SK-N-SH treated with all-trans-retinoic acid at 6 μM for 48 hours (cell line): ENCODE measurements at regions not wholly inside any gene's neighbourhood (a gene's known extent, or its start where the extent isn't known, plus 50 kb on each side); places are given as distances from the start of the nearest gene placed in this dataset.

ENCODE experiments used
- ATAC-seq: fragments of 200-7000 bp; cut with Tn5 transposase; 3 replicates; pipeline ENCODE4 v1.9.1; 2020; ENCODE audit warnings: mild to moderate bottlenecking, moderate library complexity
- ARNTL ChIP-seq: fragments of 450-650 bp; formaldehyde crosslinking; IDR thresholded peaks from 2 replicates; pipeline ENCODE4 v1.5.0; 2020; ENCODE audit warnings: low read depth, mild to moderate bottlenecking, moderate library complexity, borderline replicate concordance
- BACH2 ChIP-seq: fragments of 250-450 bp; sonication (Bioruptor Pico); IDR thresholded peaks from 2 replicates; pipeline ENCODE4 v1.9.0; 2021; ENCODE audit warnings: mild to moderate bottlenecking, borderline replicate concordance
- CSDC2 ChIP-seq: fragments of 250-450 bp; sonication (Bioruptor Pico); IDR thresholded peaks from 2 replicates; pipeline ENCODE4 v1.5.0; 2020; ENCODE audit warnings: mild to moderate bottlenecking, moderate library complexity
- ESRRG ChIP-seq: fragments of 250-450 bp; sonication (Bioruptor Pico); IDR thresholded peaks from 2 replicates; pipeline ENCODE4 v1.6.1; 2021; ENCODE audit warnings: mild to moderate bottlenecking
- GLIS3 ChIP-seq: fragments of 250-450 bp; sonication (Bioruptor Pico); IDR thresholded peaks from 2 replicates; pipeline ENCODE4 v1.5.0; 2020; ENCODE audit warnings: mild to moderate bottlenecking, moderate library complexity
- ISL1 ChIP-seq: fragments of 250-450 bp; sonication (Bioruptor Pico); IDR thresholded peaks from 2 replicates; pipeline ENCODE4 v2.1.2; 2022; ENCODE audit warnings: mild to moderate bottlenecking, moderate library complexity
- OSR1 ChIP-seq: fragments of 250-450 bp; sonication (Bioruptor Pico); IDR thresholded peaks from 2 replicates; pipeline ENCODE4 v1.8.0; 2022; ENCODE audit warnings: moderate library complexity, mild to moderate bottlenecking, inconsistent platforms
- PPARA ChIP-seq: fragments of 250-450 bp; sonication (Bioruptor Pico); IDR thresholded peaks from 2 replicates; pipeline ENCODE4 v1.5.0; 2020; ENCODE audit warnings: mild to moderate bottlenecking, borderline replicate concordance
- RARB ChIP-seq: fragments of 250-450 bp; sonication (Bioruptor Pico); IDR thresholded peaks from 2 replicates; pipeline ENCODE4 v1.8.0; 2021; ENCODE audit warnings: mild to moderate bottlenecking, moderate library complexity
- SNAI2 ChIP-seq: fragments of 250-450 bp; sonication (Bioruptor Pico); IDR thresholded peaks from 2 replicates; pipeline ENCODE4 v1.5.0; 2020; ENCODE audit warnings: mild to moderate bottlenecking, moderate library complexity
- TCF4 ChIP-seq: fragments of 250-450 bp; sonication (Bioruptor Pico); IDR thresholded peaks from 2 replicates; pipeline ENCODE4 v1.8.0; 2021; ENCODE audit warnings: mild to moderate bottlenecking, moderate library complexity, borderline replicate concordance
- TOX ChIP-seq: fragments of 250-450 bp; sonication (Bioruptor Pico); IDR thresholded peaks from 2 replicates; pipeline ENCODE4 v1.8.0; 2021; ENCODE audit warnings: mild to moderate bottlenecking, moderate library complexity, borderline replicate concordance
- ZC3H10 ChIP-seq: fragments of 250-450 bp; sonication (Bioruptor Pico); IDR thresholded peaks from 2 replicates; pipeline ENCODE4 v1.5.1; 2021; ENCODE audit warnings: mild to moderate bottlenecking, moderate library complexity
- ZFP3 ChIP-seq: fragments of 250-450 bp; sonication (Bioruptor Pico); IDR thresholded peaks from 2 replicates; pipeline ENCODE4 v1.5.0; 2020; ENCODE audit warnings: mild to moderate bottlenecking, moderate library complexity
- ZFP30 ChIP-seq: fragments of 450-650 bp; formaldehyde crosslinking; IDR thresholded peaks from 2 replicates; pipeline ENCODE4 v1.5.0; 2022; ENCODE audit warnings: mild to moderate bottlenecking, moderate library complexity
- ZNF565 ChIP-seq: fragments of 450-650 bp; formaldehyde crosslinking; conservative IDR thresholded peaks from 2 replicates; pipeline ENCODE4 v1.5.0; 2020; ENCODE audit warnings: low read depth, mild to moderate bottlenecking, moderate library complexity
- ZNF70 ChIP-seq: fragments of 450-650 bp; formaldehyde crosslinking; IDR thresholded peaks from 2 replicates; pipeline ENCODE4 v1.5.0; 2020; ENCODE audit warnings: mild to moderate bottlenecking, moderate library complexity
- ZNF8 ChIP-seq: fragments of 450-650 bp; formaldehyde crosslinking; IDR thresholded peaks from 2 replicates; pipeline ENCODE4 v1.5.0; 2020; ENCODE audit warnings: mild to moderate bottlenecking, moderate library complexity
- TF ChIP-seq, protein P1 (sequence below): fragments of 250-450 bp; sonication (Bioruptor Pico); IDR thresholded peaks from 2 replicates; pipeline ENCODE4 v1.5.0; 2020; ENCODE audit warnings: mild to moderate bottlenecking, moderate library complexity
- TF ChIP-seq, protein P2 (sequence below): fragments of 250-450 bp; sonication (Bioruptor Pico); IDR thresholded peaks from 2 replicates; pipeline ENCODE4 v1.8.0; 2020; ENCODE audit warnings: mild to moderate bottlenecking, moderate library complexity, borderline replicate concordance
- TF ChIP-seq, protein P3 (sequence below): fragments of 250-450 bp; sonication (Bioruptor Pico); IDR thresholded peaks from 2 replicates; pipeline ENCODE4 v1.5.1; 2020; ENCODE audit warnings: low read depth, mild to moderate bottlenecking, moderate library complexity
- TF ChIP-seq, protein P4 (sequence below): fragments of 250-450 bp; sonication (Bioruptor Pico); IDR thresholded peaks from 2 replicates; pipeline ENCODE4 v1.8.0; 2021; ENCODE audit warnings: low read depth, mild to moderate bottlenecking, moderate library complexity, borderline replicate concordance
- TF ChIP-seq, protein P5 (sequence below): fragments of 250-450 bp; sonication (Bioruptor Pico); IDR thresholded peaks from 2 replicates; pipeline ENCODE4 v1.5.1; 2021; ENCODE audit warnings: mild to moderate bottlenecking, moderate library complexity

DNA sequence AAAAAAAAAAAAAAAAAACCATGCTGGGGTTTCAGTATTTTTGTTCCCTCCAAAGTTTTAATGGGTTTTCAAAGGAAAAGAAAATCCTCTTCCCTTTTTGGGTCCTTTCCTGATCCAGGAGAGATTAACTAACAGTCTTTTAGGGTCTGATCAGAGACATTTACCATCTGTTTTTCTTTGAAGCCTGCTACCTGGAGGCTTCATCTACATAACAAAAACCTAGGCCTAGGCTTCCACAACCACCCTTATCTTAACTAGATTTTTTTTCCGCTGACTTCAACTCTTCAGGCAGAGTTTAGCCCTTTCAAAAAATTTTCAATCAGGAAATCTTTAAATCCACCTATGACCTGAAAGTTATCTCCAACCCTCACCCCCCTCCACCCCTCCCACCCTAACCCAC is 154.7 kb downstream of the MBD2 start (continued):
- TF ChIP-seq ZC3H10 (CRISPR knock-in tag): no peak
- TF ChIP-seq ISL1 (CRISPR knock-in tag): no peak

DNA sequence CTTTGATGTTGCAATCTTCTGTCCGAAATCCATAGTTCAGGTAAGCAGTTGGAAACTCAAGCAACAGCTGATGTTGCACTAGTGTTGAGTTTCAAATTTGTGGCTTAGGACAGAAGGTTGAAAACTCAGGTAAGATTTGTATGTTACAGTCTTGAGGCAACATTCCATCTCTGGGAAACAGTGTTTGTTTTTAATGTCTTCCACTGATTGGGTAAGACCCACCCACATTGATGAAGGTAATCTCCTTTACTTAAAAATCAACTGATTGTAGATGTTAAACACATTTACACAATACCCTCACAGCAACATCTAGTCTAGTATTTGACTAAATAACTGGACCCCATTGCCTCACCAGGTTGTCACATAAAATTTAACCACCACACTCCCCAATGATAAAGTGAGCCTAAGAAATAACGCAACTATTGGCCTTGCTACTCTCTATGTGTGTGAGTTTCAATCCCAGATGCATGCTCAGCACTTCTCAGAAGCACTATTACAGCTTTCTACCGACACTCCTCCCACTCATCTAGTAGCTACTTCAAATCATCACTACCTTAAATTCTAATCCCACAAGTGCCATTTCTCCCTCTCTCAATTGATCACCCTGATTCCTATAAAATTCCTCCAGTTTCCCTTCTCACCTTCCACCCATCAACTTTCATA is 164.0 kb downstream of the MBD2 start:
- TF ChIP-seq OSR1 (no peak), PPARA (CRISPR knock-in tag) (no peak), ZNF8 (CRISPR knock-in tag) (no peak), SNAI2 (no peak), RARB (CRISPR knock-in tag) (no peak), ESRRG (no peak), TCF4 (CRISPR knock-in tag) (no peak), ISL1 (CRISPR knock-in tag) (no peak)
- TF ChIP-seq, protein P1, sequence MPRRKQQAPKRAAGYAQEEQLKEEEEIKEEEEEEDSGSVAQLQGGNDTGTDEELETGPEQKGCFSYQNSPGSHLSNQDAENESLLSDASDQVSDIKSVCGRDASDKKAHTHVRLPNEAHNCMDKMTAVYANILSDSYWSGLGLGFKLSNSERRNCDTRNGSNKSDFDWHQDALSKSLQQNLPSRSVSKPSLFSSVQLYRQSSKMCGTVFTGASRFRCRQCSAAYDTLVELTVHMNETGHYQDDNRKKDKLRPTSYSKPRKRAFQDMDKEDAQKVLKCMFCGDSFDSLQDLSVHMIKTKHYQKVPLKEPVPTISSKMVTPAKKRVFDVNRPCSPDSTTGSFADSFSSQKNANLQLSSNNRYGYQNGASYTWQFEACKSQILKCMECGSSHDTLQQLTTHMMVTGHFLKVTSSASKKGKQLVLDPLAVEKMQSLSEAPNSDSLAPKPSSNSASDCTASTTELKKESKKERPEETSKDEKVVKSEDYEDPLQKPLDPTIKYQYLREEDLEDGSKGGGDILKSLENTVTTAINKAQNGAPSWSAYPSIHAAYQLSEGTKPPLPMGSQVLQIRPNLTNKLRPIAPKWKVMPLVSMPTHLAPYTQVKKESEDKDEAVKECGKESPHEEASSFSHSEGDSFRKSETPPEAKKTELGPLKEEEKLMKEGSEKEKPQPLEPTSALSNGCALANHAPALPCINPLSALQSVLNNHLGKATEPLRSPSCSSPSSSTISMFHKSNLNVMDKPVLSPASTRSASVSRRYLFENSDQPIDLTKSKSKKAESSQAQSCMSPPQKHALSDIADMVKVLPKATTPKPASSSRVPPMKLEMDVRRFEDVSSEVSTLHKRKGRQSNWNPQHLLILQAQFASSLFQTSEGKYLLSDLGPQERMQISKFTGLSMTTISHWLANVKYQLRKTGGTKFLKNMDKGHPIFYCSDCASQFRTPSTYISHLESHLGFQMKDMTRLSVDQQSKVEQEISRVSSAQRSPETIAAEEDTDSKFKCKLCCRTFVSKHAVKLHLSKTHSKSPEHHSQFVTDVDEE (CRISPR knock-in tag): no peak
- TF ChIP-seq, protein P2, sequence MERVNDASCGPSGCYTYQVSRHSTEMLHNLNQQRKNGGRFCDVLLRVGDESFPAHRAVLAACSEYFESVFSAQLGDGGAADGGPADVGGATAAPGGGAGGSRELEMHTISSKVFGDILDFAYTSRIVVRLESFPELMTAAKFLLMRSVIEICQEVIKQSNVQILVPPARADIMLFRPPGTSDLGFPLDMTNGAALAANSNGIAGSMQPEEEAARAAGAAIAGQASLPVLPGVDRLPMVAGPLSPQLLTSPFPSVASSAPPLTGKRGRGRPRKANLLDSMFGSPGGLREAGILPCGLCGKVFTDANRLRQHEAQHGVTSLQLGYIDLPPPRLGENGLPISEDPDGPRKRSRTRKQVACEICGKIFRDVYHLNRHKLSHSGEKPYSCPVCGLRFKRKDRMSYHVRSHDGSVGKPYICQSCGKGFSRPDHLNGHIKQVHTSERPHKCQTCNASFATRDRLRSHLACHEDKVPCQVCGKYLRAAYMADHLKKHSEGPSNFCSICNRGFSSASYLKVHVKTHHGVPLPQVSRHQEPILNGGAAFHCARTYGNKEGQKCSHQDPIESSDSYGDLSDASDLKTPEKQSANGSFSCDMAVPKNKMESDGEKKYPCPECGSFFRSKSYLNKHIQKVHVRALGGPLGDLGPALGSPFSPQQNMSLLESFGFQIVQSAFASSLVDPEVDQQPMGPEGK: no peak
- TF ChIP-seq, protein P3, sequence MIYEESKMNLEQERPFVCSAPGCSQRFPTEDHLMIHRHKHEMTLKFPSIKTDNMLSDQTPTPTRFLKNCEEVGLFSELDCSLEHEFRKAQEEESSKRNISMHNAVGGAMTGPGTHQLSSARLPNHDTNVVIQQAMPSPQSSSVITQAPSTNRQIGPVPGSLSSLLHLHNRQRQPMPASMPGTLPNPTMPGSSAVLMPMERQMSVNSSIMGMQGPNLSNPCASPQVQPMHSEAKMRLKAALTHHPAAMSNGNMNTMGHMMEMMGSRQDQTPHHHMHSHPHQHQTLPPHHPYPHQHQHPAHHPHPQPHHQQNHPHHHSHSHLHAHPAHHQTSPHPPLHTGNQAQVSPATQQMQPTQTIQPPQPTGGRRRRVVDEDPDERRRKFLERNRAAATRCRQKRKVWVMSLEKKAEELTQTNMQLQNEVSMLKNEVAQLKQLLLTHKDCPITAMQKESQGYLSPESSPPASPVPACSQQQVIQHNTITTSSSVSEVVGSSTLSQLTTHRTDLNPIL (CRISPR knock-in tag): no peak
- ATAC-seq: no peak

DNA sequence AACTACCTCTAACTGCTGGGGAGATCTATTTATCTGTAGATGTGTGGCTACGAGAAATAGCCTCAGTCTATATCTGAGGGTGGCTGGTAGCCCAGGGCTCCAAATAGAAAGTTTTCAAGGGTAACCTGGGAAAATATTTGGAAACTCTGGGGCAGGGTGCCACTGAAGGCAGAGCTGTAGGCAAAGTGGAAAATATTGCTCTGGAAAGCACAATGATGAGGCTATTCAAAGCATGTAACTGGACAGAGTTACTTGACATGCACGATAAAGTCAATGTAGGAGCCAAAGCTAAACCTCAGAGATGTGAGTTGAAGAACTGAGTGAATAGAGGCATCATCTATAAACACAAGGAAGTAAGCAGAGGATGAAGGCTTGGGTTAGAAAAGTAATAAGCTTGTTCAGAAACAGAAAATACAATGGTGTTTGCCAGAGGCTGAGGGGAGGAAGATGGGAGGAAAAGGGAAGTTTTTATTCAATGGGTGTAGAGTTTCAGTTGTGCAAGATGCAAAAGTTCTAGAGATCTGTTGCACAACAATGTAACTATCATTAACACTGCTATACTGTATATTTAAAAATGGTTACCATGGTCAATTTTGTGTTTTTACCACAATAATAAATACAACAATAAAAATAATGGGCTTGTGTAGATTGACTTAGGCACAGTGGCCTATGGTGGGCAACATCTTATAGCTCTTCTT is 171.6 kb downstream of the MBD2 start:
- no peak for TF ChIP-seq RARB (CRISPR knock-in tag)
- TF ChIP-seq OSR1: no peak
- no peak for TF ChIP-seq ZFP30
- TF ChIP-seq, protein P3 (CRISPR knock-in tag): no peak
- no peak for TF ChIP-seq ARNTL (CRISPR knock-in tag)
- no peak for TF ChIP-seq TCF4 (CRISPR knock-in tag)
- TF ChIP-seq CSDC2 (CRISPR knock-in tag): no peak
- TF ChIP-seq BACH2 (CRISPR knock-in tag): no peak
- no peak for ATAC-seq

DNA sequence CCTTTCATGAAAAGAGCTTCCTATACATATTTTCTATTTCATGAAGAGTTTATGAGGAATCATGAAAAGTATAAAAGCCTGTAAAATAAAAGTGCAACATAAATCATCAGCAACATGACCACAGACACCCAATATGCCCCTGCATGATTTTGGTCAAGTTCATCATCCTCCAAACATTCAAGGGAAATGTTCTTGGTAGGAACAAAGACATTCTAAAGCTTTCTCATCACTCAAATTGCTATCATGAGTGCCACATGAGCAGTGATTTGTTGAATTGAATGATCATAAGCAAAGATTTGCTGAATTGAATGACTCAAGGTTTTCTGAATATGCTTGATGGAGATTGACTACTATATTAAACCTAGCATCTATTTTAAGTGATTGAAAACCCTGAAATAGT is 172.2 kb downstream of the MBD2 start:
- ATAC-seq: no peak
- TF ChIP-seq ZNF70 (no peak), ZNF8 (CRISPR knock-in tag) (no peak), ISL1 (CRISPR knock-in tag) (no peak), BACH2 (CRISPR knock-in tag) (no peak), GLIS3 (no peak), ZFP30 (no peak), PPARA (CRISPR knock-in tag) (no peak), CSDC2 (CRISPR knock-in tag) (no peak), TOX (CRISPR knock-in tag) (no peak), SNAI2 (no peak), ZNF565 (CRISPR knock-in tag) (no peak), TCF4 (CRISPR knock-in tag) (no peak), ZFP3 (CRISPR knock-in tag) (no peak)
- TF ChIP-seq, protein P2: no peak
- TF ChIP-seq, protein P4, sequence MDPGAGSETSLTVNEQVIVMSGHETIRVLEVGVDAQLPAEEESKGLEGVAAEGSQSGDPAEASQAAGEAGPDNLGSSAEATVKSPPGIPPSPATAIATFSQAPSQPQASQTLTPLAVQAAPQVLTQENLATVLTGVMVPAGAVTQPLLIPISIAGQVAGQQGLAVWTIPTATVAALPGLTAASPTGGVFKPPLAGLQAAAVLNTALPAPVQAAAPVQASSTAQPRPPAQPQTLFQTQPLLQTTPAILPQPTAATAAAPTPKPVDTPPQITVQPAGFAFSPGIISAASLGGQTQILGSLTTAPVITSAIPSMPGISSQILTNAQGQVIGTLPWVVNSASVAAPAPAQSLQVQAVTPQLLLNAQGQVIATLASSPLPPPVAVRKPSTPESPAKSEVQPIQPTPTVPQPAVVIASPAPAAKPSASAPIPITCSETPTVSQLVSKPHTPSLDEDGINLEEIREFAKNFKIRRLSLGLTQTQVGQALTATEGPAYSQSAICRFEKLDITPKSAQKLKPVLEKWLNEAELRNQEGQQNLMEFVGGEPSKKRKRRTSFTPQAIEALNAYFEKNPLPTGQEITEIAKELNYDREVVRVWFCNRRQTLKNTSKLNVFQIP (CRISPR knock-in tag): no peak
- TF ChIP-seq, protein P5, sequence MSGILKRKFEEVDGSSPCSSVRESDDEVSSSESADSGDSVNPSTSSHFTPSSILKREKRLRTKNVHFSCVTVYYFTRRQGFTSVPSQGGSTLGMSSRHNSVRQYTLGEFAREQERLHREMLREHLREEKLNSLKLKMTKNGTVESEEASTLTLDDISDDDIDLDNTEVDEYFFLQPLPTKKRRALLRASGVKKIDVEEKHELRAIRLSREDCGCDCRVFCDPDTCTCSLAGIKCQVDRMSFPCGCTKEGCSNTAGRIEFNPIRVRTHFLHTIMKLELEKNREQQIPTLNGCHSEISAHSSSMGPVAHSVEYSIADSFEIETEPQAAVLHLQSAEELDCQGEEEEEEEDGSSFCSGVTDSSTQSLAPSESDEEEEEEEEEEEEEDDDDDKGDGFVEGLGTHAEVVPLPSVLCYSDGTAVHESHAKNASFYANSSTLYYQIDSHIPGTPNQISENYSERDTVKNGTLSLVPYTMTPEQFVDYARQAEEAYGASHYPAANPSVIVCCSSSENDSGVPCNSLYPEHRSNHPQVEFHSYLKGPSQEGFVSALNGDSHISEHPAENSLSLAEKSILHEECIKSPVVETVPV: no peak
